Stimulated activated CD8-positive, alpha-beta memory T cell treated with anti-CD3 and anti-CD28 coated beads, Interleukin-12 subunit alpha, Interleukin-12 subunit beta, amount 100 ng/mL, for 1 hour (primary cell): ENCODE measurements at regions not wholly inside any gene's neighbourhood (a gene's known extent, or its start where the extent isn't known, plus 50 kb on each side); places are given as distances from the start of the nearest gene placed in this dataset.
"Not testable (repeated sequence)": the region's sequence is repeated elsewhere in the genome, so short reads cannot be mapped to it uniquely, and the experiment has no call there.

Source experiments
- DNase-seq: peaks from one replicate; pipeline ENCODE4 v3.0.0-alpha.2; 2020; ENCODE audit warnings: low read depth

- no peak for DNase-seq
These were observed 307.0 kb upstream of the PROX1 start for GRCh38 chr1:213680677-213681325.

- no peak for DNase-seq
These were observed 305.9 kb upstream of the PROX1 start for GRCh38 chr1:213681788-213682340.

GRCh38 chr1:213683529-213683928, 304.2 kb upstream of the PROX1 start:
- DNase-seq = no peak

DNA sequence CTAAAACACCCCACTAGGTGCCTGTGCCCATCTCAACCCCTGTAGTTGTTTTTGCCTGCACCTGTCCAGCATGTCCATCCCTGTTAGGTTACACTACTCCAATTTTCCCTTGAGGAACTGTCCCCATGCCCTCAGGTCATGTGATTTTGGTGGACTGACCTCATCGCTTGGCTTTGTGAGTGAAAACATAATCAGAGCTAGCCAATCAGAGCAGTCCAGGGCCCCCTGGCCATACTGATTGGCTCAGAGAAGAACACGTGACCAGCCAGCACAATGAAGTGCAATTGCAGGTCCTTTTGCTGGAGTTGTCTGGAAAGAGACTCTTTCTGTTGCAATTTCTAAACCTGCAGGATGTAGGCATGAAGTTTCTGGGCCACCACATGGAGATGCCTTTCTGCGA, 303.3 kb upstream of the PROX1 start:
- no peak for DNase-seq

GRCh38 chr1:213685992-213686582, 301.7 kb upstream of the PROX1 start:
- DNase-seq = no peak

GRCh38 chr1:213686983-213687382, 300.8 kb upstream of the PROX1 start:
- DNase-seq = no peak

GRCh38 chr1:213687832-213688231, 299.9 kb upstream of the PROX1 start:
- DNase-seq = no peak

DNA sequence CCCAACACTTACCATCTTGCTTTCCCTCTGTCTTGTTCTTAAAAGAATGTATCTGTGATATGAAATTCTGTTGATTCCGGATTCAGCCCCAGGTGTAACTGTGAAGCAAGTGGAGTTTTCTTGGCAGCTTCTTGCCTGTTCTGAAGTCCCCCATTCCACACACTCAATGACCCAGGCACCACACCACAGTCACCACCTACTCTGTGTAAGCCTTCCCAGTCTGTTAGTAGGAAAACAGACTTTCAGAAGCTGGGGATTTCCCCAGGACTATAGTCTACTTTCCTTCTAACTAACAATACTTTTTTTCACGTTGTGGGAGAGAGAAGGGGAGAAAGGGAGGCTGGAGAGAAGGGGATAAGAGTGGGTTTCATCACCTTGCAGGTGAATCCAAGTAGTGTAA, 299.1 kb upstream of the PROX1 start:
- DNase-seq = no peak

DNA sequence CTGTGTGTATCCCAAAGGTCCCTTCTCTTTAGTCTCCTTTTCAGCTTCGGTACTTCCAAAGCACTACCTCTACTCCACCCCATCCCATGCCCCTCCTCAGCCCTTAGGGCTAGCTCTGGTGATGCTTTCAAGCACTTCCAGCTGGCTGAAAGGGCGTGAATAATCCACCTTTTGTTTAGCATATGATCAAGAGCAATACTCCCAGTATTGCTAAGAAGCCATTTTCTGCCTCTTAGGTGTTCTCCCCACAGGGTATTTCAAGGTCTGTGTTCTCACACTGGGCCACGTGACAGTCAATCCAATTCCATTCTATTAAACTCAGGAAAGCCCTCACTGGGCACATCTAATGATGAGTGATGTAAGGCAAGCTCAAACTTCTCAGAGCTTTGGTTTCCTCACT, 298.5 kb upstream of the PROX1 start:
- no peak for DNase-seq

GRCh38 chr1:213690341-213690917, 297.3 kb upstream of the PROX1 start:
- DNase-seq = no peak

DNA sequence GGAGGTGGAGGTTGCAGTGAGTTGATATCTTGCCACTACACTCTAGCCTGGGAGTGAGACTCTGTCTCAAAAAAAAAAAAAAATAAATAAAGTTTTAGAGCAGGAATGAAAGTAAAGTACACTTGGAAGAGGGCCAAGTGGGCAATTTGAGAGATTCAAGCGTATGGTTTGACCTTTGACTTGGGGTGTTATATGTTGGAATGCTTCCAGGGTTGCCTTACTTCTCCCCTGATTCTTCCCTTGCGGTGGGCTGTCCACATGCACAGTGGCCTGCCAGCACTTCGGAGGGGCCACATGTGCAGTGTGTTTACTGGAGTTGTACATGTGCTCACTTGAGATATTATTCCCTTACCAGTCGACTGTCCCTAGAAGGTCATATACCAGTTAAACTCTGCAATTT, 295.5 kb upstream of the PROX1 start:
- DNase-seq = no peak

DNA sequence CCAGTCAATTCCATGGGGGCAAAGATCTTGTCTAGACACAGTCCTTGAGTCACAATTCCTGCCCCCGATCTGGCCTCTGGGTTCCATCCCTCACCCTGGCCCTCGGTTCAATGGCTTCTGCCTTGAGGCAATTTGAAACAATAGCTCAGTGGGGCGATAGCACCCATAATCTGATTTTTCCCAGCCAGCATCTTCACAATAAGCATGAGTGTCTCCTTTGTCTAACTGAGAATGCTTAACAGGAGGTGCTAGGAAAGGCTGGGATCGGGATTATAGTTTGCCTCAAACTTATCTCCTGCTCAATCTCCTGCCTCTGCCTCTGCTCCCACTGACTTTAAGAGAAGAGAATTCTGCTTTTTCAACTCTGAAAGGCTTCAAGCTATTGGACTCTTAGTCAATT, 293.9 kb upstream of the PROX1 start:
- DNase-seq = no peak

- DNase-seq = no peak
These were observed 290.5 kb upstream of the PROX1 start for GRCh38 chr1:213697192-213697802.

GRCh38 chr1:213698092-213698702, 289.6 kb upstream of the PROX1 start:
- no peak for DNase-seq

DNA sequence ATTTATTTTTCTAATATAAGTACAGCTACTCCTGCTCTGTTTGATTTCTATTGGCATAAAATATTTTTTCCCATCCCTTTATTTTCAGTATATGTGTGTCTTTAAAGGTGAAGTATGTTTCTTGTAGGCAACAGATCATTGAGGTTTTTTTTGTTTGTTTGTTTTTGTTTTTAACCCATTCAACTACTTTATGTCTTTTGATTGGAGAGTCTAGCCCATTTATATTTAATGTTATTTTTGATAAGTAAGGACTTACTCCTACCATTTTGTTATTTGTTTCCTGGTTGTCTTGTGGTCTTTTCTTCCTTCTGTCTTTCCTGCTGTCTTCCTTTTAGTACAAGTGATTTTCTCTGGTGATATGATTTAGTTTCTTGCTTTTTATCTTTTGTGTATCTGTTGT, 285.1 kb upstream of the PROX1 start:
- DNase-seq = no peak

- DNase-seq = no peak
These were observed 282.8 kb upstream of the PROX1 start for GRCh38 chr1:213704941-213705340.

DNA sequence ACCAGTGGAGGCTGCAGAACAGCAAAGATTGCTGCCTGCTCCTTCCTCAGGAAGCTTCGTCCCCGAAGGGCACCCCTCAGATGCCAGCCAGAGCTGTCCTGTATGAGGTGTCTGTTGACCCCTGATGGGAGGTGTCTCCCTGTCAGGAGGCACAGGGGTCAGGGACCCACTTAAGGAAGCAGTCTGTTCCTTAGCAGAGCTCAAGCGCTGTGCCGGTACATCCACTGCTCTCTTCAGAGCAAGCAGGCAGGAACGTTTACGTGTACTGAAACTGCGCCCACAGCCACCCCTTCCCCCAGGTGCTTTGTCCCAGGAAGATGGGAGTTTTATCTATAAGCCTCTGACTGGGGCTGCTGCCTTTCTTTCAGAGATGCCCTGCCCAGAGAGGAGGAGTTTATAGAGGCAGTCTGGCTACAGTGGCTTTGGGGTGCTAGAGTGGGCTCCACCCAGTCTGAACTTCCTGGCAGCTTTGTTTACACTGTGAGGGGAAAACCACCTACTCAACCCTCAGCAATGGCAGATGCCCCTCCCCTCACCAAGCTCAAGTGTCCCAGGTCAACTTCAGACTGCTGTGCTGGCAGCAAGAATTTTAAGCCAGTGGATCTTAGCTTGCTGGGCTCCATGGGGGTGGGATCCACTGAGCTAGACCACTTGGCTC, 275.8 kb upstream of the PROX1 start:
- not testable (repeated sequence) for DNase-seq

DNA sequence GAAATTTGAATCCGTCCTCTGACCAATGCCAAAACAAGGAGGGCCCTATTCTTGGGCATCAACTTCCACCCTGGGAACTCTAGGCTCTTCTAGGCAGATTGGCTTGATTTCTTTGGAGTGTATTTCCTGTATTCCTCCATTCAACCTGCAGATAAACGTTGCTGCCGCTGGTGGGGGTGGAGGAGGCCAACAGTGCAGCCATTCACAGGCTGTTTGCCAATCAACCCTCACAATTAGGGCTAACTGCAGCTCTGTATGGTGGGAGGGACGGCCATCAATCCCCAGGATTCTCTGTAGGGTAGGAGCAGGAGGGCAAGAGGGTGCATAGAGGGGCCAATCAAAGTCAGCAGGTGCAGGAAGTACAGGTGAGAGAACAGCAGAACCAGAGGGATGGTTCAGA, 273.1 kb upstream of the PROX1 start:
- DNase-seq = no peak

- DNase-seq = no peak
These were observed 272.6 kb upstream of the PROX1 start for GRCh38 chr1:213715182-213715581.

GRCh38 chr1:213719462-213719861, 268.3 kb upstream of the PROX1 start:
- no peak for DNase-seq

DNA sequence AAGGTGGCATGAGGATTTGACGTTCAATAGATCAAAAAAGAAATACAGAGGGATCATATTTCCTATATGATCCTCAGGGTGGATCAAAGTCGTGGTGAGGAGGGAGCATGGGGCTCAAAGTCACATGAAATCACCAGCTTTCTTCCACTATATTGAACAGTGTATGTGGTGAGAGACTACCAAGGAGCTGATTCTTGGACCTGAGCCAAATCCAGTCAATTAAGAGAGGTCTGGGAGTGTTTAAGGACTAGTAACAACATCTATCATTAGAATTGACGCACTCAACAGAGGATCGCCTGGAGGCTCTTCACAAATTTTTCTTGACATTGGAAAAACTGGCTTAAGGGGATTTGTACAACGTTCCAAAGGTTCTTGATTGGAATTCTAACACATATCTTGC, 267.7 kb upstream of the PROX1 start:
- DNase-seq = no peak

DNA sequence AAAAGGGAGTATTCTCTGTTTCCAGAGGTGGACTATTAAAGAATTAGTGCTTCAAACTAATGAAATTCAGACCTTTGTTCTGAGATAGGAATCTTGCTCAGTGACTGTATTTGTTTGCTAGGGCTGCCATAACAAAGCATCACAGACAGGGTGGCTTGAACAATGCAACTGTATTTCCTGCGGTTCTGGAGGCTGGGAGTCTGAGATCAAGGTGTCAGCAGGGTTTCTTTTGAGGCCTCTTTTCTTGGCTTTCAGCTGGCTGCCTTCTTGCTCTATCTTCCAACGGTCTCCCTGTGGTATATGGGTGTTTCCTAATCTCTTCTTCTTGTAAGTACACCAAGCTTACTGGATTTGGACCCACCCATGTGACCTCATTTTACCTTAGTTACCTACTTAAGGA, 264.6 kb upstream of the PROX1 start:
- no peak for DNase-seq
